ENCODE measurements at regions not wholly inside any gene's neighbourhood (a gene's known extent, or its start where the extent isn't known, plus 50 kb on each side); places are given as distances from the start of the nearest gene placed in this dataset.

- Histone ChIP-seq H3K27me3 (ENCODE audit: insufficient read depth, low read length, poor library complexity) (no peaks in the 10 kb centered on the region), H4K5ac (ENCODE audit: low read length) (no peak overlapping the region), H3K79me2 (ENCODE audit: control insufficient read depth, insufficient read depth, low read length) (no peaks in the 10 kb centered on the region), H3K4ac (ENCODE audit: low read depth, low read length) (no peak overlapping the region), H2BK120ac (ENCODE audit: low read depth, low read length) (no peak overlapping the region), H3K23ac (ENCODE audit: low read length) (no peak overlapping the region), H3K56ac (ENCODE audit: low read length) (peak overlapping the region; percentile 22), H2BK5ac (ENCODE audit: low read length) (no peak overlapping the region), H3K4me1 (ENCODE audit: control insufficient read depth, low read depth, low read length) (peaks cover 17% of the 10 kb centered on the region), H3K18ac (ENCODE audit: low read length) (peak overlapping the region; percentile 24), H3K9ac (ENCODE audit: low read length) (no peak overlapping the region), H2BK15ac (replicated peaks; ENCODE audit: low read depth) (no peak overlapping the region), H3K79me1 (ENCODE audit: low read length) (no peaks in the 10 kb centered on the region), H3K27ac (ENCODE audit: low read depth, low read length) (no peak overlapping the region), H4K8ac (ENCODE audit: low read depth, low read length) (no peak overlapping the region), H2AK5ac (ENCODE audit: low read length) (no peak overlapping the region), H3K4me3 (ENCODE audit: low read length) (no peak overlapping the region), H3K36me3 (ENCODE audit: control insufficient read depth, insufficient read depth, low read length) (no peaks in the 10 kb centered on the region), H3K4me2 (ENCODE audit: low read length) (no peak overlapping the region)
- no CpG with 5 or more reads among the region's 1 CpG for WGBS (ENCODE audit: extremely low coverage, insufficient coverage, low lambda C conversion rate)
- DNase-seq, result no peak
Measured at GRCh38 chr5:142388696-142389095, 63.9 kb upstream of the SPRY4 start.

GRCh38 chr5:142387024-142387682 is 62.3 kb upstream of the SPRY4 start:
- Histone ChIP-seq H3K4me2 (ENCODE audit: low read length) (no peak overlapping the region), H3K56ac (ENCODE audit: low read length) (peak overlapping the region; percentile 65), H3K27me3 (ENCODE audit: insufficient read depth, low read length, poor library complexity) (no peaks in the 10 kb centered on the region), H3K79me2 (ENCODE audit: control insufficient read depth, insufficient read depth, low read length) (no peaks in the 10 kb centered on the region), H3K23ac (ENCODE audit: low read length) (no peak overlapping the region), H2BK5ac (ENCODE audit: low read length) (no peak overlapping the region), H3K18ac (ENCODE audit: low read length) (peak overlapping the region; percentile 24), H3K4me1 (ENCODE audit: control insufficient read depth, low read depth, low read length) (peaks cover 17% of the 10 kb centered on the region), H3K36me3 (ENCODE audit: control insufficient read depth, insufficient read depth, low read length) (no peaks in the 10 kb centered on the region), H3K27ac (ENCODE audit: low read depth, low read length) (no peak overlapping the region), H4K8ac (ENCODE audit: low read depth, low read length) (no peak overlapping the region), H3K4ac (ENCODE audit: low read depth, low read length) (peak overlapping the region; percentile 6), H2AK5ac (ENCODE audit: low read length) (no peak overlapping the region), H3K79me1 (ENCODE audit: low read length) (no peaks in the 10 kb centered on the region), H2BK15ac (replicated peaks; ENCODE audit: low read depth) (no peak overlapping the region), H2BK120ac (ENCODE audit: low read depth, low read length) (peak overlapping the region; percentile 80), H3K4me3 (ENCODE audit: low read length) (no peak overlapping the region), H4K5ac (ENCODE audit: low read length) (no peak overlapping the region), H3K9ac (ENCODE audit: low read length) (peak overlapping the region; percentile 41)
- no peak for DNase-seq
- no CpG with 5 or more reads among the region's 3 CpGs for WGBS (ENCODE audit: extremely low coverage, insufficient coverage, low lambda C conversion rate)

- Histone ChIP-seq H3K56ac (ENCODE audit: low read length) (peak overlapping the region; percentile 75), H3K27me3 (ENCODE audit: insufficient read depth, low read length, poor library complexity) (no peaks in the 10 kb centered on the region), H3K79me2 (ENCODE audit: control insufficient read depth, insufficient read depth, low read length) (no peaks in the 10 kb centered on the region), H3K9ac (ENCODE audit: low read length) (peak overlapping the region; percentile 41), H3K23ac (ENCODE audit: low read length) (no peak overlapping the region), H3K36me3 (ENCODE audit: control insufficient read depth, insufficient read depth, low read length) (no peaks in the 10 kb centered on the region), H3K4ac (ENCODE audit: low read depth, low read length) (peak overlapping the region; percentile 93), H3K4me1 (ENCODE audit: control insufficient read depth, low read depth, low read length) (peaks cover 17% of the 10 kb centered on the region), H3K27ac (ENCODE audit: low read depth, low read length) (no peak overlapping the region), H2AK5ac (ENCODE audit: low read length) (peak overlapping the region; percentile 98), H2BK15ac (replicated peaks; ENCODE audit: low read depth) (no peak overlapping the region), H3K4me3 (ENCODE audit: low read length) (no peak overlapping the region), H4K8ac (ENCODE audit: low read depth, low read length) (no peak overlapping the region), H3K79me1 (ENCODE audit: low read length) (no peaks in the 10 kb centered on the region), H4K5ac (ENCODE audit: low read length) (no peak overlapping the region), H3K18ac (ENCODE audit: low read length) (peak overlapping the region; percentile 7), H2BK5ac (ENCODE audit: low read length) (no peak overlapping the region), H2BK120ac (ENCODE audit: low read depth, low read length) (peak overlapping the region; percentile 14), H3K4me2 (ENCODE audit: low read length) (no peak overlapping the region)
- WGBS (ENCODE audit: extremely low coverage, insufficient coverage, low lambda C conversion rate), result no CpG with 5 or more reads among the region's 8 CpGs
- DNase-seq, result no peak
Measured at GRCh38 chr5:142386137-142387023, 61.6 kb upstream of the SPRY4 start.

- DNase-seq, result no peak
- Histone ChIP-seq H3K36me3 (ENCODE audit: control insufficient read depth, insufficient read depth, low read length) (no peaks in the 10 kb centered on the region), H3K4me3 (ENCODE audit: low read length) (no peak overlapping the region), H4K5ac (ENCODE audit: low read length) (no peak overlapping the region), H3K18ac (ENCODE audit: low read length) (no peak overlapping the region), H3K27me3 (ENCODE audit: insufficient read depth, low read length, poor library complexity) (no peaks in the 10 kb centered on the region), H3K4me2 (ENCODE audit: low read length) (no peak overlapping the region), H3K56ac (ENCODE audit: low read length) (peak overlapping the region; percentile 1), H4K8ac (ENCODE audit: low read depth, low read length) (no peak overlapping the region), H3K4ac (ENCODE audit: low read depth, low read length) (no peak overlapping the region), H2BK15ac (replicated peaks; ENCODE audit: low read depth) (no peak overlapping the region), H2BK120ac (ENCODE audit: low read depth, low read length) (no peak overlapping the region), H3K27ac (ENCODE audit: low read depth, low read length) (no peak overlapping the region), H3K79me1 (ENCODE audit: low read length) (no peaks in the 10 kb centered on the region), H3K23ac (ENCODE audit: low read length) (no peak overlapping the region), H3K4me1 (ENCODE audit: control insufficient read depth, low read depth, low read length) (peaks cover 11% of the 10 kb centered on the region), H2AK5ac (ENCODE audit: low read length) (no peak overlapping the region), H3K9ac (ENCODE audit: low read length) (no peak overlapping the region), H2BK5ac (ENCODE audit: low read length) (no peak overlapping the region), H3K79me2 (ENCODE audit: control insufficient read depth, insufficient read depth, low read length) (no peaks in the 10 kb centered on the region)
- no CpG with 5 or more reads among the region's 5 CpGs for WGBS (ENCODE audit: extremely low coverage, insufficient coverage, low lambda C conversion rate)
Measured at GRCh38 chr5:142385194-142385593, 60.4 kb upstream of the SPRY4 start.

GRCh38 chr5:142384014-142384413 is 59.2 kb upstream of the SPRY4 start:
- Histone ChIP-seq H3K36me3 (ENCODE audit: control insufficient read depth, insufficient read depth, low read length) (no peaks in the 10 kb centered on the region), H3K27me3 (ENCODE audit: insufficient read depth, low read length, poor library complexity) (no peaks in the 10 kb centered on the region), H2BK120ac (ENCODE audit: low read depth, low read length) (peak overlapping the region; percentile 16), H3K4ac (ENCODE audit: low read depth, low read length) (no peak overlapping the region), H3K23ac (ENCODE audit: low read length) (no peak overlapping the region), H4K5ac (ENCODE audit: low read length) (no peak overlapping the region), H3K4me2 (ENCODE audit: low read length) (no peak overlapping the region), H2BK5ac (ENCODE audit: low read length) (no peak overlapping the region), H2AK5ac (ENCODE audit: low read length) (no peak overlapping the region), H3K27ac (ENCODE audit: low read depth, low read length) (no peak overlapping the region), H3K9ac (ENCODE audit: low read length) (no peak overlapping the region), H3K4me1 (ENCODE audit: control insufficient read depth, low read depth, low read length) (peaks cover 5% of the 10 kb centered on the region), H3K56ac (ENCODE audit: low read length) (no peak overlapping the region), H3K79me2 (ENCODE audit: control insufficient read depth, insufficient read depth, low read length) (no peaks in the 10 kb centered on the region), H3K79me1 (ENCODE audit: low read length) (no peaks in the 10 kb centered on the region), H3K4me3 (ENCODE audit: low read length) (no peak overlapping the region), H2BK15ac (replicated peaks; ENCODE audit: low read depth) (no peak overlapping the region), H4K8ac (ENCODE audit: low read depth, low read length) (no peak overlapping the region), H3K18ac (ENCODE audit: low read length) (peak overlapping the region; percentile 62)
- no peak for DNase-seq
- no CpG with 5 or more reads among the region's 3 CpGs for WGBS (ENCODE audit: extremely low coverage, insufficient coverage, low lambda C conversion rate)

Data from mesendoderm (in vitro differentiated cells).